GM23338 (cell line): ENCODE measurements at regions not wholly inside any gene's neighbourhood (a gene's known extent, or its start where the extent isn't known, plus 50 kb on each side); places are given as distances from the start of the nearest gene placed in this dataset.

Source experiments
- ATAC-seq: fragments of 200-7000 bp; cut with Tn5 transposase; 3 replicates; pipeline ENCODE4 v1.9.1; 2020
- DNase-seq: peaks from one replicate; pipeline ENCODE4 v3.0.0-alpha.2; 2015; ENCODE audit warnings: low spot score
- H2AFZ ChIP-seq: fragments of 200-600 bp; sonication (generic); 2 replicates; pipeline ENCODE4 v1.8.0; 2016; ENCODE audit warnings: antibody characterized with exemption, mild to moderate bottlenecking, moderate library complexity
- H3F3A ChIP-seq: fragments of 200-600 bp; sonication (generic); replicated peaks from 2 replicates; pipeline ENCODE4 v1.8.0; 2017; ENCODE audit warnings: antibody characterized with exemption, mixed run types, low read depth
- H3K27ac ChIP-seq: fragments of 200-600 bp; sonication (generic); 2 replicates; pipeline ENCODE4 v1.6.1; 2016; ENCODE audit warnings: low read depth
- H3K27me3 ChIP-seq: fragments of 200-600 bp; sonication (generic); 2 replicates; pipeline ENCODE4 v1.8.0; 2016; ENCODE audit warnings: mild to moderate bottlenecking, mixed run types, moderate library complexity; ENCODE audit not compliant: insufficient read depth
- H3K36me3 ChIP-seq: fragments of 200-600 bp; sonication (generic); 2 replicates; pipeline ENCODE4 v1.8.0; 2016; ENCODE audit warnings: mild to moderate bottlenecking; ENCODE audit not compliant: insufficient read depth
- H3K4me1 ChIP-seq: fragments of 200-600 bp; sonication (generic); 2 replicates; pipeline ENCODE4 v1.8.0; 2016; ENCODE audit warnings: mild to moderate bottlenecking, moderate library complexity; ENCODE audit not compliant: insufficient read depth
- H3K4me2 ChIP-seq: fragments of 200-600 bp; sonication (generic); 2 replicates; pipeline ENCODE4 v1.7.1; 2017; ENCODE audit warnings: mixed run types
- H3K4me3 ChIP-seq: fragments of 200-600 bp; sonication (generic); 2 replicates; pipeline ENCODE4 v1.6.1; 2016; ENCODE audit warnings: mixed run types
- H3K79me2 ChIP-seq: fragments of 200-600 bp; sonication (generic); replicated peaks from 2 replicates; pipeline ENCODE4 v1.8.0; 2017; ENCODE audit warnings: mild to moderate bottlenecking; ENCODE audit not compliant: insufficient read depth
- H3K9me2 ChIP-seq: fragments of 200-600 bp; sonication (generic); 2 replicates; pipeline ENCODE4 v1.8.0; 2017; ENCODE audit not compliant: insufficient read depth
- H4K20me1 ChIP-seq: fragments of 200-600 bp; sonication (generic); replicated peaks from 2 replicates; pipeline ENCODE4 v1.8.0; 2017; ENCODE audit warnings: mild to moderate bottlenecking; ENCODE audit not compliant: insufficient read depth
- H3K27ac Mint-ChIP-seq: 2 replicates; pipeline ENCODE4 v1.8.0; 2020; ENCODE audit warnings: inconsistent platforms, mild to moderate bottlenecking, moderate library complexity, mixed read lengths
- H3K27me3 Mint-ChIP-seq: 3 replicates; pipeline ENCODE4 v1.8.0; 2022; ENCODE audit warnings: low read depth, mild to moderate bottlenecking, moderate library complexity, mixed read lengths, inconsistent platforms; ENCODE audit not compliant: insufficient read depth, poor library complexity
- H3K36me3 Mint-ChIP-seq: 3 replicates; pipeline ENCODE4 v1.8.0; 2021; ENCODE audit warnings: low read depth, mild to moderate bottlenecking, inconsistent platforms, moderate library complexity, mixed read lengths
- H3K4me1 Mint-ChIP-seq: 3 replicates; pipeline ENCODE4 v1.8.0; 2020; ENCODE audit warnings: mild to moderate bottlenecking, inconsistent platforms, mixed read lengths
- H3K4me3 Mint-ChIP-seq: 3 replicates; pipeline ENCODE4 v1.8.0; 2021; ENCODE audit warnings: moderate library complexity, mild to moderate bottlenecking, inconsistent platforms, mixed read lengths
- H3K9me3 Mint-ChIP-seq: 3 replicates; pipeline ENCODE4 v1.8.0; 2020; ENCODE audit warnings: moderate library complexity, mild to moderate bottlenecking, inconsistent platforms, mixed read lengths
- CREB1 ChIP-seq: fragments of 250-450 bp; sonication (Bioruptor Pico); IDR thresholded peaks from 2 replicates; pipeline ENCODE4 v1.5.0; 2020; ENCODE audit warnings: low read depth, mild to moderate bottlenecking, moderate library complexity
- EZH2 ChIP-seq: fragments of 200-600 bp; sonication (generic); IDR thresholded peaks from one replicate; pipeline ENCODE4 v1.8.0; 2017; ENCODE audit warnings: antibody characterized with exemption, mild to moderate bottlenecking, low read depth; ENCODE audit not compliant: unreplicated experiment
- EZH2phosphoT487 ChIP-seq: fragments of 200-600 bp; sonication (generic); IDR thresholded peaks from one replicate; pipeline ENCODE4 v1.8.1; 2018; ENCODE audit warnings: antibody characterized with exemption; ENCODE audit not compliant: unreplicated experiment
- JUNB ChIP-seq: IDR thresholded peaks from one replicate; pipeline ENCODE4 v1.6.1; 2016; ENCODE audit warnings: antibody characterized with exemption; ENCODE audit not compliant: unreplicated experiment
- NANOG ChIP-seq: IDR thresholded peaks from 2 replicates; pipeline ENCODE4 v1.6.1; 2016; ENCODE audit warnings: antibody characterized with exemption, borderline replicate concordance
- POLR2AphosphoS5 ChIP-seq: IDR thresholded peaks from 2 replicates; pipeline ENCODE4 v1.6.1; 2016; ENCODE audit warnings: antibody characterized with exemption, low read depth
- STAT1 ChIP-seq: IDR thresholded peaks from one replicate; pipeline ENCODE4 v1.6.1; 2016; ENCODE audit warnings: antibody characterized with exemption; ENCODE audit not compliant: unreplicated experiment
- ZNF114 ChIP-seq: fragments of 250-450 bp; sonication (Bioruptor Pico); IDR thresholded peaks from 2 replicates; pipeline ENCODE4 v1.5.0; 2020; ENCODE audit warnings: mild to moderate bottlenecking, moderate library complexity
- ZNF331 ChIP-seq: fragments of 250-450 bp; sonication (Bioruptor Pico); IDR thresholded peaks from 2 replicates; pipeline ENCODE4 v1.5.0; 2020; ENCODE audit warnings: low read depth, mild to moderate bottlenecking, moderate library complexity
- TF ChIP-seq, protein P1 (sequence below), 2 experiments: fragments of 200-600 bp in 1 of 2; sonication (generic) in 1 of 2; conservative IDR thresholded peaks; 2 replicates each; pipeline versions ENCODE4 v1.5.1 to v1.6.1; 2016 to 2017; ENCODE audit warnings: antibody characterized with exemption in 2 of 2, low read depth in 2 of 2, mild to moderate bottlenecking in 2 of 2, moderate library complexity in 1 of 2
- TF ChIP-seq, protein P2 (sequence below): IDR thresholded peaks from one replicate; pipeline ENCODE4 v1.6.1; 2018; ENCODE audit warnings: antibody characterized with exemption; ENCODE audit not compliant: unreplicated experiment
- TF ChIP-seq, protein P3 (sequence below): IDR thresholded peaks from 2 replicates; pipeline ENCODE4 v1.6.1; 2016; ENCODE audit warnings: antibody characterized with exemption
- TF ChIP-seq, protein P4 (sequence below): fragments of 250-450 bp; sonication (Bioruptor Pico); IDR thresholded peaks from 2 replicates; pipeline ENCODE4 v1.5.0; 2020; ENCODE audit warnings: mild to moderate bottlenecking, moderate library complexity

DNA sequence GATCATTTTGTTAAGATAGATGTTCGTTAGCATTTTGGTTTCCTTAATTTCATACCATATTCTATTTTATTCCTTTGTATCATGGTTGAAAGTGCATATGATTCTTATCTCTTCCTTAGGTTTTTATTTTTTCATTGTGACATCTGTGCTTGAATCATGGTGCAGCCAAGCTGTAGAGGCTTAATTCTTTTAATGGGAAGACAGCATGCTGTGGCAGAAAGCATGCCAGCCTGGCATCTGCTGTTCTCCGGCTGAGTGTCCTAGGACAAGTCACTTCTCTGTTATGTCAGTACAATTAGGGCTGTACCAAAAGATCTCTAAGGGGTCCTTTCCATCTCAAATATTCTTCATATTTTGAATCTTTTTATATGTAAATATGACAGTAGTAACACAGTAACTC, 68.5 kb upstream of the PMFBP1 start:
- H3K4me2 ChIP-seq = no peak overlapping the region
- no peak for DNase-seq
- no peaks in the 10 kb centered on the region for H3K36me3 ChIP-seq

More for the DNA sequence above, 68.5 kb upstream of the PMFBP1 start:
- no peak for ATAC-seq
- no peaks in the 10 kb centered on the region for H3K4me1 ChIP-seq
- no peaks in the 10 kb centered on the region for H3F3A ChIP-seq
- H3K27ac ChIP-seq = no peak overlapping the region
- H4K20me1 ChIP-seq = no peaks in the 10 kb centered on the region
- Mint-ChIP-seq H3K9me3 (no peaks in the 10 kb centered on the region), H3K4me3 (no peak overlapping the region), H3K27ac (no peak overlapping the region), H3K27me3 (no peaks in the 10 kb centered on the region), H3K36me3 (no peaks in the 10 kb centered on the region), H3K4me1 (no peaks in the 10 kb centered on the region)
- H3K27me3 ChIP-seq = no peaks in the 10 kb centered on the region
- H2AFZ ChIP-seq = no peak overlapping the region
- H3K9me2 ChIP-seq = no peaks in the 10 kb centered on the region
- no peaks in the 10 kb centered on the region for H3K79me2 ChIP-seq
- TF ChIP-seq, protein P1, sequence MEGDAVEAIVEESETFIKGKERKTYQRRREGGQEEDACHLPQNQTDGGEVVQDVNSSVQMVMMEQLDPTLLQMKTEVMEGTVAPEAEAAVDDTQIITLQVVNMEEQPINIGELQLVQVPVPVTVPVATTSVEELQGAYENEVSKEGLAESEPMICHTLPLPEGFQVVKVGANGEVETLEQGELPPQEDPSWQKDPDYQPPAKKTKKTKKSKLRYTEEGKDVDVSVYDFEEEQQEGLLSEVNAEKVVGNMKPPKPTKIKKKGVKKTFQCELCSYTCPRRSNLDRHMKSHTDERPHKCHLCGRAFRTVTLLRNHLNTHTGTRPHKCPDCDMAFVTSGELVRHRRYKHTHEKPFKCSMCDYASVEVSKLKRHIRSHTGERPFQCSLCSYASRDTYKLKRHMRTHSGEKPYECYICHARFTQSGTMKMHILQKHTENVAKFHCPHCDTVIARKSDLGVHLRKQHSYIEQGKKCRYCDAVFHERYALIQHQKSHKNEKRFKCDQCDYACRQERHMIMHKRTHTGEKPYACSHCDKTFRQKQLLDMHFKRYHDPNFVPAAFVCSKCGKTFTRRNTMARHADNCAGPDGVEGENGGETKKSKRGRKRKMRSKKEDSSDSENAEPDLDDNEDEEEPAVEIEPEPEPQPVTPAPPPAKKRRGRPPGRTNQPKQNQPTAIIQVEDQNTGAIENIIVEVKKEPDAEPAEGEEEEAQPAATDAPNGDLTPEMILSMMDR (conservative IDR thresholded peaks at IDR 0.05; ENCODE audit: low read depth in 2 of 2) = no peak
- TF ChIP-seq ZNF331 (CRISPR knock-in tag) = no peak
- TF ChIP-seq NANOG = no peak
- TF ChIP-seq EZH2 = no peak
- TF ChIP-seq, protein P2, sequence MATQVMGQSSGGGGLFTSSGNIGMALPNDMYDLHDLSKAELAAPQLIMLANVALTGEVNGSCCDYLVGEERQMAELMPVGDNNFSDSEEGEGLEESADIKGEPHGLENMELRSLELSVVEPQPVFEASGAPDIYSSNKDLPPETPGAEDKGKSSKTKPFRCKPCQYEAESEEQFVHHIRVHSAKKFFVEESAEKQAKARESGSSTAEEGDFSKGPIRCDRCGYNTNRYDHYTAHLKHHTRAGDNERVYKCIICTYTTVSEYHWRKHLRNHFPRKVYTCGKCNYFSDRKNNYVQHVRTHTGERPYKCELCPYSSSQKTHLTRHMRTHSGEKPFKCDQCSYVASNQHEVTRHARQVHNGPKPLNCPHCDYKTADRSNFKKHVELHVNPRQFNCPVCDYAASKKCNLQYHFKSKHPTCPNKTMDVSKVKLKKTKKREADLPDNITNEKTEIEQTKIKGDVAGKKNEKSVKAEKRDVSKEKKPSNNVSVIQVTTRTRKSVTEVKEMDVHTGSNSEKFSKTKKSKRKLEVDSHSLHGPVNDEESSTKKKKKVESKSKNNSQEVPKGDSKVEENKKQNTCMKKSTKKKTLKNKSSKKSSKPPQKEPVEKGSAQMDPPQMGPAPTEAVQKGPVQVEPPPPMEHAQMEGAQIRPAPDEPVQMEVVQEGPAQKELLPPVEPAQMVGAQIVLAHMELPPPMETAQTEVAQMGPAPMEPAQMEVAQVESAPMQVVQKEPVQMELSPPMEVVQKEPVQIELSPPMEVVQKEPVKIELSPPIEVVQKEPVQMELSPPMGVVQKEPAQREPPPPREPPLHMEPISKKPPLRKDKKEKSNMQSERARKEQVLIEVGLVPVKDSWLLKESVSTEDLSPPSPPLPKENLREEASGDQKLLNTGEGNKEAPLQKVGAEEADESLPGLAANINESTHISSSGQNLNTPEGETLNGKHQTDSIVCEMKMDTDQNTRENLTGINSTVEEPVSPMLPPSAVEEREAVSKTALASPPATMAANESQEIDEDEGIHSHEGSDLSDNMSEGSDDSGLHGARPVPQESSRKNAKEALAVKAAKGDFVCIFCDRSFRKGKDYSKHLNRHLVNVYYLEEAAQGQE = no peak
- no peak for TF ChIP-seq POLR2AphosphoS5
- no peak for TF ChIP-seq STAT1
- TF ChIP-seq, protein P3, sequence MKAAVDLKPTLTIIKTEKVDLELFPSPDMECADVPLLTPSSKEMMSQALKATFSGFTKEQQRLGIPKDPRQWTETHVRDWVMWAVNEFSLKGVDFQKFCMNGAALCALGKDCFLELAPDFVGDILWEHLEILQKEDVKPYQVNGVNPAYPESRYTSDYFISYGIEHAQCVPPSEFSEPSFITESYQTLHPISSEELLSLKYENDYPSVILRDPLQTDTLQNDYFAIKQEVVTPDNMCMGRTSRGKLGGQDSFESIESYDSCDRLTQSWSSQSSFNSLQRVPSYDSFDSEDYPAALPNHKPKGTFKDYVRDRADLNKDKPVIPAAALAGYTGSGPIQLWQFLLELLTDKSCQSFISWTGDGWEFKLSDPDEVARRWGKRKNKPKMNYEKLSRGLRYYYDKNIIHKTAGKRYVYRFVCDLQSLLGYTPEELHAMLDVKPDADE = no peak
- TF ChIP-seq ZNF114 (CRISPR knock-in tag) = no peak
- TF ChIP-seq JUNB = no peak
- no peak for TF ChIP-seq EZH2phosphoT487
- TF ChIP-seq, protein P4, sequence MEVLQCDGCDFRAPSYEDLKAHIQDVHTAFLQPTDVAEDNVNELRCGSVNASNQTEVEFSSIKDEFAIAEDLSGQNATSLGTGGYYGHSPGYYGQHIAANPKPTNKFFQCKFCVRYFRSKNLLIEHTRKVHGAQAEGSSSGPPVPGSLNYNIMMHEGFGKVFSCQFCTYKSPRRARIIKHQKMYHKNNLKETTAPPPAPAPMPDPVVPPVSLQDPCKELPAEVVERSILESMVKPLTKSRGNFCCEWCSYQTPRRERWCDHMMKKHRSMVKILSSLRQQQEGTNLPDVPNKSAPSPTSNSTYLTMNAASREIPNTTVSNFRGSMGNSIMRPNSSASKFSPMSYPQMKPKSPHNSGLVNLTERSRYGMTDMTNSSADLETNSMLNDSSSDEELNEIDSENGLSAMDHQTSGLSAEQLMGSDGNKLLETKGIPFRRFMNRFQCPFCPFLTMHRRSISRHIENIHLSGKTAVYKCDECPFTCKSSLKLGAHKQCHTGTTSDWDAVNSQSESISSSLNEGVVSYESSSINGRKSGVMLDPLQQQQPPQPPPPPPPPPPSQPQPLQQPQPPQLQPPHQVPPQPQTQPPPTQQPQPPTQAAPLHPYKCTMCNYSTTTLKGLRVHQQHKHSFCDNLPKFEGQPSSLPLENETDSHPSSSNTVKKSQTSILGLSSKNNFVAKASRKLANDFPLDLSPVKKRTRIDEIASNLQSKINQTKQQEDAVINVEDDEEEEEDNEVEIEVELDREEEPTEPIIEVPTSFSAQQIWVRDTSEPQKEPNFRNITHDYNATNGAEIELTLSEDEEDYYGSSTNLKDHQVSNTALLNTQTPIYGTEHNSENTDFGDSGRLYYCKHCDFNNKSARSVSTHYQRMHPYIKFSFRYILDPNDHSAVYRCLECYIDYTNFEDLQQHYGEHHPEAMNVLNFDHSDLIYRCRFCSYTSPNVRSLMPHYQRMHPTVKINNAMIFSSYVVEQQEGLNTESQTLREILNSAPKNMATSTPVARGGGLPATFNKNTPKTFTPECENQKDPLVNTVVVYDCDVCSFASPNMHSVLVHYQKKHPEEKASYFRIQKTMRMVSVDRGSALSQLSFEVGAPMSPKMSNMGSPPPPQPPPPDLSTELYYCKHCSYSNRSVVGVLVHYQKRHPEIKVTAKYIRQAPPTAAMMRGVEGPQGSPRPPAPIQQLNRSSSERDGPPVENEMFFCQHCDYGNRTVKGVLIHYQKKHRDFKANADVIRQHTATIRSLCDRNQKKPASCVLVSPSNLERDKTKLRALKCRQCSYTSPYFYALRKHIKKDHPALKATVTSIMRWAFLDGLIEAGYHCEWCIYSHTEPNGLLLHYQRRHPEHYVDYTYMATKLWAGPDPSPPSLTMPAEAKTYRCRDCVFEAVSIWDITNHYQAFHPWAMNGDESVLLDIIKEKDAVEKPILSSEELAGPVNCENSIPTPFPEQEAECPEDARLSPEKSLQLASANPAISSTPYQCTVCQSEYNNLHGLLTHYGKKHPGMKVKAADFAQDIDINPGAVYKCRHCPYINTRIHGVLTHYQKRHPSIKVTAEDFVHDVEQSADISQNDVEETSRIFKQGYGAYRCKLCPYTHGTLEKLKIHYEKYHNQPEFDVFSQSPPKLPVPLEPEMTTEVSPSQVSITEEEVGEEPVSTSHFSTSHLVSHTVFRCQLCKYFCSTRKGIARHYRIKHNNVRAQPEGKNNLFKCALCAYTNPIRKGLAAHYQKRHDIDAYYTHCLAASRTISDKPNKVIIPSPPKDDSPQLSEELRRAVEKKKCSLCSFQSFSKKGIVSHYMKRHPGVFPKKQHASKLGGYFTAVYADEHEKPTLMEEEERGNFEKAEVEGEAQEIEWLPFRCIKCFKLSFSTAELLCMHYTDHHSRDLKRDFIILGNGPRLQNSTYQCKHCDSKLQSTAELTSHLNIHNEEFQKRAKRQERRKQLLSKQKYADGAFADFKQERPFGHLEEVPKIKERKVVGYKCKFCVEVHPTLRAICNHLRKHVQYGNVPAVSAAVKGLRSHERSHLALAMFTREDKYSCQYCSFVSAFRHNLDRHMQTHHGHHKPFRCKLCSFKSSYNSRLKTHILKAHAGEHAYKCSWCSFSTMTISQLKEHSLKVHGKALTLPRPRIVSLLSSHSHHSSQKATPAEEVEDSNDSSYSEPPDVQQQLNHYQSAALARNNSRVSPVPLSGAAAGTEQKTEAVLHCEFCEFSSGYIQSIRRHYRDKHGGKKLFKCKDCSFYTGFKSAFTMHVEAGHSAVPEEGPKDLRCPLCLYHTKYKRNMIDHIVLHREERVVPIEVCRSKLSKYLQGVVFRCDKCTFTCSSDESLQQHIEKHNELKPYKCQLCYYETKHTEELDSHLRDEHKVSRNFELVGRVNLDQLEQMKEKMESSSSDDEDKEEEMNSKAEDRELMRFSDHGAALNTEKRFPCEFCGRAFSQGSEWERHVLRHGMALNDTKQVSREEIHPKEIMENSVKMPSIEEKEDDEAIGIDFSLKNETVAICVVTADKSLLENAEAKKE (CRISPR knock-in tag) = no peak
- no peak for TF ChIP-seq CREB1 (CRISPR knock-in tag)
- no peak overlapping the region for H3K4me3 ChIP-seq
